Stomach (tissue), 8 donors: ENCODE measurements at regions not wholly inside any gene's neighbourhood (a gene's known extent, or its start where the extent isn't known, plus 50 kb on each side); places are given as distances from the start of the nearest gene placed in this dataset.
A peak's percentile ranks its signal among the peaks of the same experiment; 100 is the strongest.

Source experiments
- DNase-seq, 2 donors: peaks; one replicate each; pipeline versions ENCODE4 v3.0.0 to v3.0.0-alpha.2; 2013 to 2019
- H3K27ac ChIP-seq, 5 donors: fragments of 200-600 bp in 4 of 5; sonication (generic) in 4 of 5; one replicate each; pipeline ENCODE4 v1.5.1; 2013 to 2019; ENCODE audit warnings: mild to moderate bottlenecking in 1 of 5, moderate library complexity in 1 of 5
- H3K27me3 ChIP-seq, 3 donors: fragments of 200-600 bp; sonication (generic); one replicate each; pipeline ENCODE4 v1.5.1; 2017 to 2019; ENCODE audit warnings: mixed run types in 1 of 3
- H3K36me3 ChIP-seq, 4 donors: fragments of 200-600 bp; sonication (generic); 1 replicate in 3 of 4; 2 replicates in 1 of 4; pipeline ENCODE4 v1.5.1; 2016 to 2019
- H3K4me1 ChIP-seq, 4 donors: fragments of 200-600 bp; sonication (generic); one replicate each; pipeline ENCODE4 v1.5.1; 2016 to 2019
- H3K4me3 ChIP-seq, 4 donors: fragments of 200-600 bp; sonication (generic) in 3 of 4; one replicate each; pipeline ENCODE4 v1.5.1; 2016 to 2019; ENCODE audit warnings: mild to moderate bottlenecking in 1 of 4
- H3K9me3 ChIP-seq, 4 donors: fragments of 200-600 bp; sonication (generic); one replicate each; pipeline ENCODE4 v1.5.1; 2016 to 2019
- CTCF ChIP-seq, 7 experiments: fragments of 450-650 bp in 4 of 7; fragments of 200-600 bp in 3 of 7; sonication (generic) in 3 of 7; IDR thresholded peaks; one replicate each; pipeline ENCODE4 v1.5.1; 2016 to 2019; ENCODE audit warnings: antibody characterized with exemption in 7 of 7, control low read depth in 2 of 7, mild to moderate bottlenecking in 1 of 7
- EP300 ChIP-seq: sonication (generic); formaldehyde crosslinking; IDR thresholded peaks from one replicate; pipeline ENCODE4 v1.6.1; 2017; ENCODE audit warnings: antibody characterized with exemption
- POLR2A ChIP-seq, 4 donors: fragments of 450-650 bp; IDR thresholded peaks; one replicate each; pipeline ENCODE4 v1.6.1; 2016; ENCODE audit warnings: antibody characterized with exemption in 4 of 4, control low read depth in 2 of 4, mild to moderate bottlenecking in 1 of 4, moderate library complexity in 1 of 4
- POLR2AphosphoS5 ChIP-seq, 3 donors: sonication (generic); formaldehyde crosslinking; IDR thresholded peaks; one replicate each; pipeline ENCODE4 v1.6.1; 2016; ENCODE audit warnings: antibody characterized with exemption in 3 of 3
- WGBS, 5 donors: extraction: QIAGEN DNeasy Blood & Tissue Kit in 3 of 5; methylation state at CpG; one replicate each; pipeline versions ENCODE4 v1.1.5 to v1.1.7; 2013 to 2018; 5-methylcytosine and 5-hydroxymethylcytosine counted together
- intact Hi-C: fragments of 100-400 bp; cut with DNase I; formaldehyde crosslinking; loops from one replicate; pipeline ENCODE4 v1.15.1; 2023; ENCODE audit warnings: low total_unique reads
- donor health status: healthy with polysubstance abuse.
- donor health status: Bipolar disorder and iron deficiency.
- donor health status: healthy.

GRCh38 chr13:30114571-30115256 is 192.6 kb downstream of the KATNAL1 start:
- WGBS, 5 donors, result 0 to 1% (median 1%) methylated on average over 11 to 67 of the region's 67 CpGs
- H3K4me3 ChIP-seq, result peak overlapping the region; percentile 53 to 67 (median 60)
- intact Hi-C loops, result loop anchor here (10.0 kb wide), 2 partner anchors 280 to 350 kb away; no protein-coding TSS in a partner anchor
- peak in 5 of 7 experiments; percentile 80 to 94 (median 92) for TF ChIP-seq CTCF (IDR thresholded peaks at IDR 0.05)
- TF ChIP-seq POLR2A (IDR thresholded peaks at IDR 0.05), result no peak
- TF ChIP-seq POLR2AphosphoS5 (IDR thresholded peaks at IDR 0.05), result peak; percentile 16 to 93 (median 83)
- TF ChIP-seq EP300, result no peak
- peaks cover 28 to 47% (median 37%) of the 10 kb centered on the region in 4 donors for H3K4me1 ChIP-seq
- no peaks in the 10 kb centered on the region for H3K27me3 ChIP-seq
- no peaks in the 10 kb centered on the region for H3K36me3 ChIP-seq
- peak overlapping the region; percentile 86 to 95 (median 89) for H3K27ac ChIP-seq
- peak; percentile 96 to 97 for DNase-seq
- H3K9me3 ChIP-seq, result no peaks in the 10 kb centered on the region

GRCh38 chr13:30113983-30114570 is 193.3 kb downstream of the KATNAL1 start:
- Histone ChIP-seq H3K4me1 (peaks cover 28 to 47% (median 35%) of the 10 kb centered on the region in 4 donors), H3K27ac (peak overlapping the region; percentile 86 to 95 (median 89)), H3K36me3 (no peaks in the 10 kb centered on the region), H3K9me3 (no peaks in the 10 kb centered on the region), H3K4me3 (peak overlapping the region; percentile 53 to 67 (median 60)), H3K27me3 (no peaks in the 10 kb centered on the region)
- TF ChIP-seq POLR2A (IDR thresholded peaks at IDR 0.05) (no peak), CTCF (IDR thresholded peaks at IDR 0.05) (no peak), POLR2AphosphoS5 (IDR thresholded peaks at IDR 0.05) (peak in 2 of 3 donors; percentile 51 to 82)
- 29 to 45% (median 34%) methylated on average over 15 of the region's 15 CpGs for WGBS, 5 donors
- peak; percentile 72 to 73 for DNase-seq
- intact Hi-C loops, result loop anchor here (10.0 kb wide), 2 partner anchors 279 to 349 kb away; no protein-coding TSS in a partner anchor

GRCh38 chr13:30113551-30113950 is 193.8 kb downstream of the KATNAL1 start:
- Histone ChIP-seq H3K36me3 (no peaks in the 10 kb centered on the region), H3K27ac (peak overlapping the region; percentile 86 to 95 (median 89)), H3K4me3 (no peak overlapping the region), H3K27me3 (no peaks in the 10 kb centered on the region), H3K4me1 (peaks cover 28 to 47% (median 34%) of the 10 kb centered on the region in 4 donors), H3K9me3 (no peaks in the 10 kb centered on the region)
- intact Hi-C loops, result loop anchor here (10.0 kb wide), 2 partner anchors 279 to 349 kb away; no protein-coding TSS in a partner anchor
- no peak for DNase-seq
- TF ChIP-seq POLR2AphosphoS5 (IDR thresholded peaks at IDR 0.05) (no peak), POLR2A (IDR thresholded peaks at IDR 0.05) (no peak), EP300 (no peak), CTCF (IDR thresholded peaks at IDR 0.05) (no peak)
- 29 to 56% (median 42%) methylated on average over 5 of the region's 5 CpGs for WGBS, 5 donors

- no peaks in the 10 kb centered on the region for H3K9me3 ChIP-seq
- 20 to 26% (median 20%) methylated on average over 19 of the region's 19 CpGs for WGBS, 5 donors
- peak overlapping the region in 4 of 5 donors; percentile 86 to 93 (median 88) for H3K27ac ChIP-seq
- no peaks in the 10 kb centered on the region for H3K36me3 ChIP-seq
- intact Hi-C loops, result loop anchor here (10.0 kb wide), 2 partner anchors 278 to 348 kb away; no protein-coding TSS in a partner anchor
- H3K4me1 ChIP-seq, result peaks cover 28 to 54% (median 34%) of the 10 kb centered on the region in 4 donors
- peak; percentile 85 to 95 for DNase-seq
- H3K27me3 ChIP-seq, result no peaks in the 10 kb centered on the region
- TF ChIP-seq POLR2A (IDR thresholded peaks at IDR 0.05) (no peak), EP300 (no peak), POLR2AphosphoS5 (IDR thresholded peaks at IDR 0.05) (peak; percentile 18 to 67 (median 54)), CTCF (IDR thresholded peaks at IDR 0.05) (peak in 6 of 7 experiments; percentile 69 to 100 (median 98))
- no peak overlapping the region for H3K4me3 ChIP-seq
Observed at GRCh38 chr13:30112602-30113435, 194.5 kb downstream of the KATNAL1 start.
